ENCODE measurements at regions not wholly inside any gene's neighbourhood (a gene's known extent, or its start where the extent isn't known, plus 50 kb on each side); places are given as distances from the start of the nearest gene placed in this dataset.

GRCh38 chr13:88026241-88026640, 355.1 kb downstream of the SLITRK5 start:
- CTCF ChIA-PET (ENCODE audit: low intra/inter-chr PET ratio): no interaction called here
- intact Hi-C loops (cut with micrococcal nuclease): no loop called here
- POLR2A ChIA-PET: no interaction called here
- in situ Hi-C loops (cut with MboI): no loop called here
- H3K4me2 ChIP-seq (ENCODE audit: insufficient read depth, low read length): no peak overlapping the region
- no peaks in the 10 kb centered on the region for H3K9me1 ChIP-seq (ENCODE audit: control insufficient read depth, insufficient read depth, low read length)
- H4K20me1 ChIP-seq (replicated peaks; ENCODE audit: control insufficient read depth, insufficient read depth, low read length): no peaks in the 10 kb centered on the region
- no TSS peak for BruUV-seq (replicated peaks)
- DNase-seq (ENCODE audit: extremely low read depth in 1 of 4, low spot score in 3 of 4) (no peak), ATAC-seq (no peak), FAIRE-seq (no peak)
- H2AFZ ChIP-seq (ENCODE audit: low read depth, low read length): no peak overlapping the region
- no peaks in the 10 kb centered on the region for H3K9me3 ChIP-seq (replicated peaks; ENCODE audit: control insufficient read depth, insufficient read depth, low read depth, low read length)
- no peaks in the 10 kb centered on the region for H3K4me1 ChIP-seq (replicated peaks in 1 of 2; ENCODE audit: control insufficient read depth in 2 of 2, insufficient read depth in 2 of 2, low read length in 2 of 2)
- no peaks in the 10 kb centered on the region for H3K79me2 ChIP-seq (ENCODE audit: control insufficient read depth, insufficient read depth, low read length)
- no peak overlapping the region for H3K4me3 ChIP-seq
- H3K27ac ChIP-seq (ENCODE audit: extremely low read depth, low read depth, low read length): no peak overlapping the region
- WGBS (ENCODE audit: insufficient coverage, low coverage, missing lambda C conversion rate): 0% methylated on average over 1 of the region's 1 CpG
- no peaks in the 10 kb centered on the region for H3K36me3 ChIP-seq (ENCODE audit: control insufficient read depth, insufficient read depth, low read length)
- H3K27me3 ChIP-seq (ENCODE audit: control insufficient read depth in 2 of 2, insufficient read depth in 2 of 2, low read length in 2 of 2): no peaks in the 10 kb centered on the region
- H3K9ac ChIP-seq (ENCODE audit: insufficient read depth in 1 of 2, low read depth in 2 of 2, low read length in 2 of 2): no peak overlapping the region
- no peak for TF ChIP-seq TAF15 (IDR thresholded peaks at IDR 0.05; ENCODE audit: low read depth, low read length)
- TF ChIP-seq HBP1 (CRISPR knock-in tag; IDR thresholded peaks at IDR 0.05): no peak
- TF ChIP-seq ZEB2 (IDR thresholded peaks at IDR 0.05): no peak

GRCh38 chr13:88031980-88032559, 360.9 kb downstream of the SLITRK5 start:
- no peaks in the 10 kb centered on the region for H3K36me3 ChIP-seq (ENCODE audit: control insufficient read depth, insufficient read depth, low read length)
- no peak overlapping the region for H3K9ac ChIP-seq (ENCODE audit: insufficient read depth in 1 of 2, low read depth in 2 of 2, low read length in 2 of 2)
- ChIA-PET POLR2A (no interaction called here), CTCF (ENCODE audit: low intra/inter-chr PET ratio) (no interaction called here)
- H3K4me2 ChIP-seq (ENCODE audit: insufficient read depth, low read length): no peak overlapping the region
- intact Hi-C loops (cut with micrococcal nuclease) (no loop called here), in situ Hi-C loops (cut with MboI) (no loop called here)
- TF ChIP-seq MCM5 (IDR thresholded peaks at IDR 0.05; ENCODE audit: low read depth): no peak
- TF ChIP-seq HDAC8 (tag; IDR thresholded peaks at IDR 0.05): no peak
- no peak for TF ChIP-seq ZBTB2 (IDR thresholded peaks at IDR 0.05)
- no peak for TF ChIP-seq MCM3 (IDR thresholded peaks at IDR 0.05)
- TF ChIP-seq CGGBP1 (CRISPR knock-in tag; IDR thresholded peaks at IDR 0.05): no peak
- TF ChIP-seq ZNF830 (CRISPR knock-in tag; IDR thresholded peaks at IDR 0.05): no peak
- no peak for TF ChIP-seq NFRKB (IDR thresholded peaks at IDR 0.05; ENCODE audit: low read depth)
- TF ChIP-seq ZNF57 (CRISPR knock-in tag; IDR thresholded peaks at IDR 0.05): no peak
- no peak for TF ChIP-seq ZNF639 (CRISPR knock-in tag; conservative IDR thresholded peaks at IDR 0.05 in 1 of 2, IDR thresholded peaks at IDR 0.05 in 1 of 2)
- TF ChIP-seq U2AF1 (optimal IDR thresholded peaks at IDR 0.05; ENCODE audit: low read depth, low read length): no peak
- DNase-seq (ENCODE audit: extremely low read depth in 1 of 4, low spot score in 3 of 4) (no peak), FAIRE-seq (no peak), ATAC-seq (no peak)
- BruUV-seq (replicated peaks): no TSS peak
- H3K9me3 ChIP-seq (replicated peaks; ENCODE audit: control insufficient read depth, insufficient read depth, low read depth, low read length): no peaks in the 10 kb centered on the region
- H2AFZ ChIP-seq (ENCODE audit: low read depth, low read length): no peak overlapping the region
- no peak overlapping the region for H3K4me3 ChIP-seq
- H3K27ac ChIP-seq (ENCODE audit: extremely low read depth, low read depth, low read length): no peak overlapping the region
- no peaks in the 10 kb centered on the region for H3K4me1 ChIP-seq (replicated peaks in 1 of 2; ENCODE audit: control insufficient read depth in 2 of 2, insufficient read depth in 2 of 2, low read length in 2 of 2)
- no peaks in the 10 kb centered on the region for H3K27me3 ChIP-seq (ENCODE audit: control insufficient read depth in 2 of 2, insufficient read depth in 2 of 2, low read length in 2 of 2)
- no peaks in the 10 kb centered on the region for H3K79me2 ChIP-seq (ENCODE audit: control insufficient read depth, insufficient read depth, low read length)
- no peaks in the 10 kb centered on the region for H4K20me1 ChIP-seq (replicated peaks; ENCODE audit: control insufficient read depth, insufficient read depth, low read length)
- H3K9me1 ChIP-seq (ENCODE audit: control insufficient read depth, insufficient read depth, low read length): no peaks in the 10 kb centered on the region

All from K562 (cell line).